Calu3 (cell line): ENCODE measurements at regions not wholly inside any gene's neighbourhood (a gene's known extent, or its start where the extent isn't known, plus 50 kb on each side); places are given as distances from the start of the nearest gene placed in this dataset.

Experiments used
- BruUV-seq: library from RNA; stranded (reverse); fragments of 400-500 nt; replicated peaks from 2 replicates; lab custom pipeline; 2021; lab: Mats Ljungman, UMichigan
- CTCF ChIA-PET: fragments of 300-600 bp; sonication (Branson Sonifier 250); formaldehyde crosslinking; loops from one replicate; lab custom pipeline; 2022; ENCODE audit warnings: antibody characterized with exemption; lab: Charles Lee
- DNase-seq: peaks from one replicate; pipeline ENCODE4 v3.0.0; 2022
- H3K27ac Mint-ChIP-seq: one replicate; pipeline ENCODE4 v1.8.0; 2022; ENCODE audit warnings: mixed read lengths; ENCODE audit not compliant: unreplicated experiment
- H3K27me3 Mint-ChIP-seq: one replicate; pipeline ENCODE4 v1.8.0; 2022; ENCODE audit warnings: mixed read lengths; ENCODE audit not compliant: unreplicated experiment
- H3K36me3 Mint-ChIP-seq: one replicate; pipeline ENCODE4 v1.8.0; 2022; ENCODE audit warnings: mild to moderate bottlenecking, moderate library complexity, mixed read lengths; ENCODE audit not compliant: insufficient read depth, unreplicated experiment
- H3K4me1 Mint-ChIP-seq: one replicate; pipeline ENCODE4 v1.8.0; 2022; ENCODE audit warnings: mild to moderate bottlenecking, low read depth, mixed read lengths; ENCODE audit not compliant: unreplicated experiment
- H3K4me3 Mint-ChIP-seq: one replicate; pipeline ENCODE4 v1.8.0; 2022; ENCODE audit warnings: mild to moderate bottlenecking, low read depth, moderate library complexity, mixed read lengths; ENCODE audit not compliant: unreplicated experiment
- H3K9me3 Mint-ChIP-seq: one replicate; pipeline ENCODE4 v1.8.0; 2022; ENCODE audit warnings: low read depth, mixed read lengths; ENCODE audit not compliant: unreplicated experiment
- CTCF ChIP-seq: fragments of 200-600 bp; IDR thresholded peaks from one replicate; pipeline ENCODE4 v1.8.0; 2022; ENCODE audit warnings: antibody characterized with exemption; ENCODE audit not compliant: unreplicated experiment
- intact Hi-C: fragments of 100-400 bp; cut with micrococcal nuclease; formaldehyde crosslinking; loops from one replicate; pipeline ENCODE4 v1.10.0; 2022; ENCODE audit not compliant: unreplicated experiment

GRCh38 chr1:24995140-24995539 lies 65.1 kb upstream of the RUNX3 start:
- intact Hi-C loops, result no loop called here
- Mint-ChIP-seq H3K27ac (no peak overlapping the region), H3K4me3 (no peak overlapping the region), H3K36me3 (no peaks in the 10 kb centered on the region), H3K4me1 (no peaks in the 10 kb centered on the region), H3K9me3 (peaks cover 6% of the 10 kb centered on the region), H3K27me3 (peaks cover 43% of the 10 kb centered on the region)
- no TSS peak for BruUV-seq
- no peak for TF ChIP-seq CTCF
- CTCF ChIA-PET, result no interaction called here
- DNase-seq, result no peak

GRCh38 chr1:24993871-24994580 lies 64.0 kb upstream of the RUNX3 start:
- BruUV-seq, result no TSS peak
- CTCF ChIA-PET, result no interaction called here
- Mint-ChIP-seq H3K9me3 (peaks cover 6% of the 10 kb centered on the region), H3K4me3 (no peak overlapping the region), H3K27ac (no peak overlapping the region), H3K4me1 (no peaks in the 10 kb centered on the region), H3K36me3 (no peaks in the 10 kb centered on the region), H3K27me3 (peaks cover 54% of the 10 kb centered on the region)
- no peak for DNase-seq
- TF ChIP-seq CTCF, result no peak
- intact Hi-C loops, result no loop called here

GRCh38 chr1:24992761-24993211 lies 62.7 kb upstream of the RUNX3 start:
- DNase-seq, result no peak
- CTCF ChIA-PET, result no interaction called here
- intact Hi-C loops, result no loop called here
- H3K27me3 Mint-ChIP-seq, result peaks cover 67% of the 10 kb centered on the region
- H3K4me1 Mint-ChIP-seq, result no peaks in the 10 kb centered on the region
- peaks cover 6% of the 10 kb centered on the region for H3K9me3 Mint-ChIP-seq
- no peak overlapping the region for H3K27ac Mint-ChIP-seq
- no peaks in the 10 kb centered on the region for H3K36me3 Mint-ChIP-seq
- no peak overlapping the region for H3K4me3 Mint-ChIP-seq
- no TSS peak for BruUV-seq
- no peak for TF ChIP-seq CTCF

GRCh38 chr1:24992124-24992760 lies 62.2 kb upstream of the RUNX3 start:
- intact Hi-C loops, result no loop called here
- no peak overlapping the region for H3K27ac Mint-ChIP-seq
- no peaks in the 10 kb centered on the region for H3K4me1 Mint-ChIP-seq
- no TSS peak for BruUV-seq
- CTCF ChIA-PET, result no interaction called here
- H3K36me3 Mint-ChIP-seq, result no peaks in the 10 kb centered on the region
- no peak overlapping the region for H3K4me3 Mint-ChIP-seq
- peaks cover 72% of the 10 kb centered on the region for H3K27me3 Mint-ChIP-seq
- no peak for TF ChIP-seq CTCF
- H3K9me3 Mint-ChIP-seq, result peaks cover 6% of the 10 kb centered on the region
- DNase-seq, result no peak
